Brain microvascular endothelial cell (primary cell): ENCODE measurements at regions not wholly inside any gene's neighbourhood (a gene's known extent, or its start where the extent isn't known, plus 50 kb on each side); places are given as distances from the start of the nearest gene placed in this dataset.

ENCODE experiments used
- DNase-seq: peaks from one replicate; pipeline ENCODE4 v3.0.0-alpha.2; 2020
- H3K27ac ChIP-seq: fragments of 250-450 bp; sonication (Bioruptor Pico); 2 replicates; pipeline ENCODE4 v1.5.1; 2020; ENCODE audit warnings: mild to moderate bottlenecking, moderate library complexity
- H3K27me3 ChIP-seq: fragments of 250-450 bp; sonication (Bioruptor Pico); replicated peaks from 2 replicates; pipeline ENCODE4 v1.5.1; 2020; ENCODE audit warnings: mild to moderate bottlenecking
- H3K36me3 ChIP-seq: fragments of 250-450 bp; sonication (Bioruptor Pico); replicated peaks from 2 replicates; pipeline ENCODE4 v1.5.1; 2020; ENCODE audit warnings: mild to moderate bottlenecking
- H3K4me3 ChIP-seq: 2 replicates; pipeline ENCODE4 v1.5.1; 2011; ENCODE audit warnings: low read depth, mild to moderate bottlenecking, control low read depth, low read length, moderate library complexity
- in situ Hi-C: cut with HindIII; loops from 2 replicates; pipeline ENCODE4 v1.10.0; 2017; ENCODE audit warnings: low sequenced_read_pairs, low pct_ligation_motif_present
- TF ChIP-seq, protein P1 (sequence below): IDR thresholded peaks from 2 replicates; pipeline ENCODE4 v1.5.1; 2011; ENCODE audit warnings: low read depth, mild to moderate bottlenecking, moderate library complexity, low read length, control low read depth, inconsistent platforms; ENCODE audit errors: missing control alignments

DNA sequence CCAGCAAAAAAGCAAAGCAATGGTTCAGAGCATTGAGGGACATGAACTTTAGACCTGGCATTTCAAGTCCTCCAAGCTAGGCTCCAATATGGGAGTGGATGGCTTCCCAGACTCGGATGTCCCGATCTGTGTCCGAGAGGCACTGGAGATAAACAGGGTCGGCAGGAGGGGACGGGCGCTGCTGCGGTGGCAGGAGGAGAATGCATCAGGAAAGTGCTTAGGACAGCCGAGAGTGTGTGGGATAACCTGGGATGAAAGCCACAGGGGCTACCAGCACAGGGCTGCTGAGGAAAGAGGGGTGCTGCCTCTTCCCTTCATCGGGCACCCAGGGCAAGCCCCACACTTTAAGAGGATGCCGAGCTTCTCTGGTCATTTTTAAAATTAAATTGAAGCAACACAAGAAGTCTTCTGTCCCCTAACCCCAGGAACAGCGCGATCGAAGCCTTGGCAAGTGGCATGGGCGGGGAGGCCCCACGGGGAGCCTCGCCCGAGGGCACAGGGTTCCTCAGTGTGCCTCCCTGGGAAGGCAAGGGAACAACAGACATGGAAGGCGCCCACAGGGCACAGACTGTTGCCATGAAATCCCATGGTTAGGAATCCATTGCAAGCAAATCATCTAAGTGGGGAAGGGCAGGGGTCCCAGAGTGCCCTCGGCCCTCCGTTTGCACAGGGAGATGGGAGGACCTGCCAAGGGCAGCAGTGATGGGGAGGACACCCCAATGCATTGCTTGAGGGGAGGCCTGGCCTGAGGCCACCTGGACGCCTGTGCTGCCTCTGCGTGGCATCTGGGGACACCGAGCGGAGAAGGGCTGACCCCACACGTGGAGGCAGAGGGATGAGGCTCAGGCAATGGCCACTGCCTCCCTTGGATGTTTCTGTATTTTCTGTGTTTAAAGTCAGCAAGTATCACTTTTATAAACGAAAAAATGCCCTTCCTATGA is 78.5 kb upstream of the GPC1 start:
- H3K27ac ChIP-seq: no peak overlapping the region
- TF ChIP-seq, protein P1, sequence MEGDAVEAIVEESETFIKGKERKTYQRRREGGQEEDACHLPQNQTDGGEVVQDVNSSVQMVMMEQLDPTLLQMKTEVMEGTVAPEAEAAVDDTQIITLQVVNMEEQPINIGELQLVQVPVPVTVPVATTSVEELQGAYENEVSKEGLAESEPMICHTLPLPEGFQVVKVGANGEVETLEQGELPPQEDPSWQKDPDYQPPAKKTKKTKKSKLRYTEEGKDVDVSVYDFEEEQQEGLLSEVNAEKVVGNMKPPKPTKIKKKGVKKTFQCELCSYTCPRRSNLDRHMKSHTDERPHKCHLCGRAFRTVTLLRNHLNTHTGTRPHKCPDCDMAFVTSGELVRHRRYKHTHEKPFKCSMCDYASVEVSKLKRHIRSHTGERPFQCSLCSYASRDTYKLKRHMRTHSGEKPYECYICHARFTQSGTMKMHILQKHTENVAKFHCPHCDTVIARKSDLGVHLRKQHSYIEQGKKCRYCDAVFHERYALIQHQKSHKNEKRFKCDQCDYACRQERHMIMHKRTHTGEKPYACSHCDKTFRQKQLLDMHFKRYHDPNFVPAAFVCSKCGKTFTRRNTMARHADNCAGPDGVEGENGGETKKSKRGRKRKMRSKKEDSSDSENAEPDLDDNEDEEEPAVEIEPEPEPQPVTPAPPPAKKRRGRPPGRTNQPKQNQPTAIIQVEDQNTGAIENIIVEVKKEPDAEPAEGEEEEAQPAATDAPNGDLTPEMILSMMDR: no peak
- no peaks in the 10 kb centered on the region for H3K27me3 ChIP-seq
- in situ Hi-C loops: no loop called here
- H3K4me3 ChIP-seq: no peak overlapping the region
- no peak for DNase-seq
- no peaks in the 10 kb centered on the region for H3K36me3 ChIP-seq

DNA sequence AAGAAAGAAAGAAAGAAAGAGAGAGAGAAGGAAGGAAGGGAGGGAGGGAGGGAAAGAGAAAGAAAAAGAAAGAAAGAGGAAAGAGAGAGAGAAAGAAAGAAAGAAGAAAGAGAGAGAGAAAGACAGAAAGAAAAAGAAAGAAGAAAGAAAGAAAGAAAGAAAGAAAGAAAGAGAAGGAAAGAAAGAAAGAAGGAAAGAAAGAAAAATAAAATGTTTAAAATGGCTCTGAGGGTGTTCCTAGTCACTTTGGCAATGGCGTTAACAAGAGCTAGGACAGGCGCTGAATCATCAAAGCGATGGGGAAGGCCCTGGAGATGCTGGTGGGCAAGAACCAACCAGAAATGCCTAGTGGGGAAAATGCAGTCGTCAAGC is 77.8 kb upstream of the GPC1 start:
- H3K36me3 ChIP-seq: no peaks in the 10 kb centered on the region
- no peaks in the 10 kb centered on the region for H3K27me3 ChIP-seq
- TF ChIP-seq, protein P1: no peak
- H3K4me3 ChIP-seq: no peak overlapping the region
- in situ Hi-C loops: no loop called here
- no peak for DNase-seq
- no peak overlapping the region for H3K27ac ChIP-seq

DNA sequence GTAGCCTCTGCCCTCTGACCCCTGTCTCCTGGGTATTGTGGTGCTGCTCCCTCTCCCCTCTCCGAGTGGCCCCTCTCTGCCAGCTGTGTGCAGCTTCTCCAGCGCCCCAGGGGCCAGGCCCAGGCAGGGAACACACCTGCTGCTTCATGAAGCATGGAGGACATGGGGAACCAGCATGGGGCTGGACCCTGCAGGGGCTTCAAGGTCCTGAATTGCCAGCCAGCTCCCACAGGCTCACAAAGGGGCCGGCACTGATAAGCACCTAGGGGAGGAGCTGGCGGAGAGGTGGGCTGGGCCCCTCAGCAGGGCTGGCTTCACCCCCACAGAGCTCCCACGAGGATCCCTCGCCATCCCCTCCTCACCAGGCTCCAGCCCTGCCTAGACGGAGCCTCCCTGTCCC is 77.4 kb upstream of the GPC1 start:
- no peak for DNase-seq
- Histone ChIP-seq H3K36me3 (no peaks in the 10 kb centered on the region), H3K27me3 (no peaks in the 10 kb centered on the region), H3K27ac (no peak overlapping the region), H3K4me3 (no peak overlapping the region)
- in situ Hi-C loops: no loop called here
- TF ChIP-seq, protein P1: no peak

DNA sequence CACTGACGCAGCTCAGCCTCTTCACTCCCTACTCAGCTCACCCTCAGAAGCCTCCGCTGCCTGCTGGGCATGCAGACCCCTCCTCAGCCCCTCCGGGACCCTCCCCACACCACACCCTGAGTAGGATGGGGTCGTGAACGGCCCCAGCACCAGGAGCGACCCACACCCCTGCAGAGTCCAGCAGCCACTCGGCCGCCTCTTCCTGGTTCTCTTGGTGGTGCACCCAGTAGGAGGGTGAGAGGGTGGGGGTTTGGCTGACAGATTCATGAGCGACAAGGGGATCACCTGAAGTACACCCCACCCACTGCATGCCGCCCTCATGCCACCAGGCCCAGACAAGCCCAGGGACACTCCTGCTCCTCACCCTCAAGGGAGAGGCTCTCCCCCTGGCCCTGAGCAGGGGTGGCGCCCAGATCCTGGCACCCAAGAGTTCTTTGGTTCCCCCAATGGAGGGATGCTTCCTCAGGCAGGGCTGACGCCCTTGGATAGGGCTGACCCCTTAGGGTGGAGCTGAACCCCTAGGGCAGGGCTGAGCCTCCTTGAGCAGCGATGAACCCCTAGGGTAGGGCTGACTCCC is 76.6 kb upstream of the GPC1 start:
- Histone ChIP-seq H3K27ac (no peak overlapping the region), H3K27me3 (no peaks in the 10 kb centered on the region), H3K4me3 (no peak overlapping the region), H3K36me3 (no peaks in the 10 kb centered on the region)
- no peak for DNase-seq
- TF ChIP-seq, protein P1: no peak
- in situ Hi-C loops: no loop called here

DNA sequence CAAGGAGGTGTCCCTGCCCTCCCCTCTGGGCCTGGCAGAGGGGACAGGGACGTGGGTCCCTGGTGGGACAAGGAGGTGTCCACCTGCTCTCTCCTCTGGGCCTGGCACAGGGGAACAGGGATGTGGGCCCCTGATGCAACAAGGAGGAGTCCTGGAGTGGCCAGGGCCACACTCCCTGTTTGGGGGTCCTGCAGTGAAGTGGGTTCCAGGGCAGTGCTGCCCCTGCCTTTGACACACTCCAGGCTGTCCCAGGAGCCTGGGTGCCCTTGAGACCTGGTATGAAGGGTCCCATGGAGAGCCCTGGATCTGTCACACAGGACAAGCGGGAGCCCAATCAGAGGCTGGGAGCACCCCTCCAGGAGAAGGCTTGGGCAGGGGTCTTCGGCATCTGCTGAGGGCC is 75.8 kb upstream of the GPC1 start:
- Histone ChIP-seq H3K27ac (no peak overlapping the region), H3K4me3 (no peak overlapping the region), H3K36me3 (no peaks in the 10 kb centered on the region), H3K27me3 (no peaks in the 10 kb centered on the region)
- TF ChIP-seq, protein P1: no peak
- in situ Hi-C loops: no loop called here
- DNase-seq: no peak
